PC-3 (cell line): ENCODE measurements at regions not wholly inside any gene's neighbourhood (a gene's known extent, or its start where the extent isn't known, plus 50 kb on each side); places are given as distances from the start of the nearest gene placed in this dataset.

Source experiments
- ATAC-seq: fragments of 200-7000 bp; cut with Tn5 transposase; 2 replicates; pipeline ENCODE4 v1.9.1; 2020; ENCODE audit warnings: mild to moderate bottlenecking, moderate library complexity
- BruUV-seq: library from RNA; stranded (reverse); fragments of 400-500 nt; replicated peaks from 2 replicates; lab custom pipeline; 2021; lab: Mats Ljungman, UMichigan
- CTCF ChIA-PET: fragments of 300-600 bp; sonication (Branson Sonifier 250); formaldehyde crosslinking; loops from one replicate; lab custom pipeline; 2022; ENCODE audit warnings: antibody characterized with exemption; lab: Charles Lee
- POLR2A ChIA-PET: fragments of 300-600 bp; sonication (Branson Sonifier 250); formaldehyde crosslinking; loops from one replicate; lab custom pipeline; 2022; ENCODE audit warnings: antibody characterized with exemption; ENCODE audit not compliant: unreplicated experiment; lab: Charles Lee
- DNase-seq: peaks from one replicate; pipeline ENCODE4 v3.0.0-alpha.2; 2015
- H2AFZ ChIP-seq: fragments of 300-600 bp; sonication (generic); 2 replicates; pipeline ENCODE4 v1.6.0; 2016; ENCODE audit warnings: antibody characterized with exemption, low read length
- H3F3A ChIP-seq: fragments of 300-600 bp; sonication (generic); one replicate; pipeline ENCODE4 v1.6.0; 2017; ENCODE audit warnings: antibody characterized with exemption, low read length, control low read depth, mild to moderate bottlenecking; ENCODE audit not compliant: unreplicated experiment
- H3K27ac ChIP-seq: fragments of 300-600 bp; sonication (generic); 2 replicates; pipeline ENCODE4 v1.5.1; 2016; ENCODE audit warnings: mild to moderate bottlenecking, low read length
- H3K27me3 ChIP-seq: fragments of 300-600 bp; sonication (generic); 2 replicates; pipeline ENCODE4 v1.6.1; 2016; ENCODE audit warnings: low read length, mixed read lengths
- H3K36me3 ChIP-seq: fragments of 300-600 bp; sonication (generic); 2 replicates; pipeline ENCODE4 v1.6.1; 2016; ENCODE audit warnings: low read depth, mixed run types, low read length, mixed read lengths
- H3K4me1 ChIP-seq: fragments of 300-600 bp; sonication (generic); 2 replicates; pipeline ENCODE4 v1.5.1; 2016; ENCODE audit warnings: low read length; ENCODE audit not compliant: insufficient read depth
- H3K4me2 ChIP-seq: fragments of 300-600 bp; sonication (generic); 2 replicates; pipeline ENCODE4 v1.6.0; 2016; ENCODE audit warnings: low read length
- H3K4me3 ChIP-seq: fragments of 300-600 bp; sonication (generic); 2 replicates; pipeline ENCODE4 v1.5.1; 2016; ENCODE audit warnings: mild to moderate bottlenecking, low read length, mixed read lengths
- H3K79me2 ChIP-seq: fragments of 300-600 bp; sonication (generic); 2 replicates; pipeline ENCODE4 v1.6.1; 2017; ENCODE audit warnings: low read length, mixed read lengths
- H3K9ac ChIP-seq: fragments of 300-600 bp; sonication (generic); 2 replicates; pipeline ENCODE4 v1.6.0; 2016; ENCODE audit warnings: mild to moderate bottlenecking, low read length
- H3K9me2 ChIP-seq: fragments of 300-600 bp; sonication (generic); replicated peaks from 2 replicates; pipeline ENCODE4 v1.6.1; 2016; ENCODE audit warnings: mixed run types, low read length, mixed read lengths
- H3K9me3 ChIP-seq: fragments of 300-600 bp; sonication (generic); 2 replicates; pipeline ENCODE4 v1.6.1; 2016; ENCODE audit warnings: low read length, mixed read lengths
- H4K20me1 ChIP-seq: fragments of 300-600 bp; sonication (generic); 2 replicates; pipeline ENCODE4 v1.6.1; 2016; ENCODE audit warnings: low read length, mixed read lengths
- EZH2 ChIP-seq: fragments of 300-600 bp; sonication (generic); IDR thresholded peaks from one replicate; pipeline ENCODE4 v1.6.1; 2017; ENCODE audit warnings: antibody characterized with exemption, mild to moderate bottlenecking, low read length; ENCODE audit not compliant: unreplicated experiment
- EZH2phosphoT487 ChIP-seq: fragments of 300-600 bp; sonication (generic); IDR thresholded peaks from 2 replicates; pipeline ENCODE4 v1.6.1; 2018; ENCODE audit warnings: mild to moderate bottlenecking, antibody characterized with exemption, low read length, borderline replicate concordance
- intact Hi-C: fragments of 100-400 bp; cut with micrococcal nuclease; formaldehyde crosslinking; loops from 2 replicates; pipeline ENCODE4 v1.9.0; 2023
- TF ChIP-seq, protein P1 (sequence below): fragments of 300-600 bp; sonication (generic); conservative IDR thresholded peaks from 2 replicates; pipeline ENCODE4 v1.5.1; 2017; ENCODE audit warnings: antibody characterized with exemption, low read depth, mild to moderate bottlenecking, low read length

GRCh38 chr15:20646529-20647142 lies 105.0 kb upstream of the GOLGA6L6 start:
- DNase-seq, result no peak
- Histone ChIP-seq H4K20me1 (no peaks in the 10 kb centered on the region), H3K9me2 (no peaks in the 10 kb centered on the region), H3K4me2 (no peak overlapping the region), H3K27me3 (peaks cover 4% of the 10 kb centered on the region; the same call in 1 of the 2 replicates), H3K4me1 (no peaks in the 10 kb centered on the region), H3K9ac (no peak overlapping the region), H3K36me3 (no peaks in the 10 kb centered on the region), H3K9me3 (0 out of 2 replicates have a peak, but pooled peaks cover 12% of the 10 kb centered on the region), H2AFZ (no peak overlapping the region), H3K4me3 (no peak overlapping the region), H3F3A (no peaks in the 10 kb centered on the region), H3K79me2 (no peaks in the 10 kb centered on the region), H3K27ac (no peak overlapping the region)
- BruUV-seq, result no TSS peak
- POLR2A ChIA-PET, result no interaction called here
- TF ChIP-seq EZH2 (no peak), EZH2phosphoT487 (no peak)
- TF ChIP-seq, protein P1, sequence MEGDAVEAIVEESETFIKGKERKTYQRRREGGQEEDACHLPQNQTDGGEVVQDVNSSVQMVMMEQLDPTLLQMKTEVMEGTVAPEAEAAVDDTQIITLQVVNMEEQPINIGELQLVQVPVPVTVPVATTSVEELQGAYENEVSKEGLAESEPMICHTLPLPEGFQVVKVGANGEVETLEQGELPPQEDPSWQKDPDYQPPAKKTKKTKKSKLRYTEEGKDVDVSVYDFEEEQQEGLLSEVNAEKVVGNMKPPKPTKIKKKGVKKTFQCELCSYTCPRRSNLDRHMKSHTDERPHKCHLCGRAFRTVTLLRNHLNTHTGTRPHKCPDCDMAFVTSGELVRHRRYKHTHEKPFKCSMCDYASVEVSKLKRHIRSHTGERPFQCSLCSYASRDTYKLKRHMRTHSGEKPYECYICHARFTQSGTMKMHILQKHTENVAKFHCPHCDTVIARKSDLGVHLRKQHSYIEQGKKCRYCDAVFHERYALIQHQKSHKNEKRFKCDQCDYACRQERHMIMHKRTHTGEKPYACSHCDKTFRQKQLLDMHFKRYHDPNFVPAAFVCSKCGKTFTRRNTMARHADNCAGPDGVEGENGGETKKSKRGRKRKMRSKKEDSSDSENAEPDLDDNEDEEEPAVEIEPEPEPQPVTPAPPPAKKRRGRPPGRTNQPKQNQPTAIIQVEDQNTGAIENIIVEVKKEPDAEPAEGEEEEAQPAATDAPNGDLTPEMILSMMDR, result no peak
- CTCF ChIA-PET, result no interaction called here
- ATAC-seq, result peak; percentile 46
- intact Hi-C loops, result no loop called here

DNA sequence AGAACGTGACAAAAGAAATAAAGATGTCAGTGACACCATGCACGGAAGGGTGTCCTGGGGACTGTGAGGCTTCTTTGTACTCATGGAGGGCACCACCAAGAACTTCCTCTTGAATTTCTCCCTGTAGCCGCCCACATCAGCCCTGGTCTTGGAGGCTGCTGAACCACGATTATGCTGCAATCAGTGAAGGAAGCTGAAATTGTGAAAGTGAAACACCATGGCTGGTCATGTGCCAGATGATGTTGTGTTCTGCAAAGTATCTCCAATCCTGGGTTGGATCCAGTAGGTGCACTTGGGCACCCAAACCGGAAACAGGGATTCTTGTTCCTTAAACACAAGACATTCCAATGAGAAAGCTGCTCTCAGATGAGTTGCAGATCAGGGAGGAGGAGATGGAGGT lies 104.4 kb upstream of the GOLGA6L6 start:
- BruUV-seq, result no TSS peak
- Histone ChIP-seq H3K4me3 (no peak overlapping the region), H3K9me3 (0 out of 2 replicates have a peak, but pooled peaks cover 12% of the 10 kb centered on the region), H3K27me3 (peaks cover 4% of the 10 kb centered on the region; the same call in 1 of the 2 replicates), H2AFZ (no peak overlapping the region), H3K9ac (no peak overlapping the region), H3K36me3 (no peaks in the 10 kb centered on the region), H3K27ac (no peak overlapping the region), H3K4me1 (no peaks in the 10 kb centered on the region), H3F3A (no peaks in the 10 kb centered on the region), H3K9me2 (no peaks in the 10 kb centered on the region), H3K79me2 (no peaks in the 10 kb centered on the region), H4K20me1 (no peaks in the 10 kb centered on the region), H3K4me2 (no peak overlapping the region)
- TF ChIP-seq EZH2 (no peak), EZH2phosphoT487 (no peak)
- POLR2A ChIA-PET, result no interaction called here
- intact Hi-C loops, result no loop called here
- no peak for ATAC-seq
- no peak for DNase-seq
- CTCF ChIA-PET, result no interaction called here

DNA sequence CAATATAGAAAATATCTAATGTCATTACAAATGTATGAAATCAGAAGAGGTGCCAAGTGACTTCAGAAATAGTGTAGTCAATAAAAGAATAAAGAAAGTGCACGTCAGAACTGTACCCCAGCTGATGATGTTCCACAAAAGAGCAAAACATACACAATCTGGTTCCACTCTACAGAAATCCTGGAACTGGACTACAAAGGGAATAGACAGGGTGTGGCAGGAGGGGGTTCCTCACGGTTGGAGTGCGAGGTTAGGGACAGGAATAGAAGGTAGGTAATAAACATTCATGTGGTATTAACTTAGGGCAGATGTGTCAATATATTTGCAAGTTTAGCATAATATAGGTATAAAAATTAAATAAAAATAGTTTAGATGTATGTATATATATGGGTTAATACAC lies 103.3 kb upstream of the GOLGA6L6 start:
- no peak overlapping the region for H3K9ac ChIP-seq
- H3K4me2 ChIP-seq, result no peak overlapping the region
- POLR2A ChIA-PET, result no interaction called here
- TF ChIP-seq EZH2 (no peak), EZH2phosphoT487 (no peak)
- TF ChIP-seq, protein P1, result no peak
- peaks cover 4% of the 10 kb centered on the region; the same call in 1 of the 2 replicates for H3K27me3 ChIP-seq
- H3K4me1 ChIP-seq, result no peaks in the 10 kb centered on the region
- DNase-seq (no peak), ATAC-seq (no peak)
- no peaks in the 10 kb centered on the region for H3K9me2 ChIP-seq
- no peak overlapping the region for H3K4me3 ChIP-seq
- intact Hi-C loops, result no loop called here
- CTCF ChIA-PET, result no interaction called here
- no TSS peak for BruUV-seq
- H3F3A ChIP-seq, result no peaks in the 10 kb centered on the region
- H3K9me3 ChIP-seq, result 0 out of 2 replicates have a peak, but pooled peaks cover 5% of the 10 kb centered on the region
- H4K20me1 ChIP-seq, result no peaks in the 10 kb centered on the region
- H3K79me2 ChIP-seq, result no peaks in the 10 kb centered on the region
- no peaks in the 10 kb centered on the region for H3K36me3 ChIP-seq
- no peak overlapping the region for H3K27ac ChIP-seq
- no peak overlapping the region for H2AFZ ChIP-seq
